Uterus (tissue), 2 donors: ENCODE measurements at regions not wholly inside any gene's neighbourhood (a gene's known extent, or its start where the extent isn't known, plus 50 kb on each side); places are given as distances from the start of the nearest gene placed in this dataset.

Source experiments
- POLR2A ChIP-seq, 2 donors: fragments of 450-650 bp; IDR thresholded peaks; one replicate each; pipeline ENCODE4 v1.6.1; 2016; ENCODE audit warnings: antibody characterized with exemption in 2 of 2, mild to moderate bottlenecking in 1 of 2, moderate library complexity in 1 of 2
- TF ChIP-seq, protein P1 (sequence below), 4 experiments: fragments of 200-600 bp in 2 of 4; fragments of 450-650 bp in 2 of 4; sonication (generic) in 2 of 4; IDR thresholded peaks; one replicate each; pipeline ENCODE4 v1.5.1; 2016 to 2019; ENCODE audit warnings: antibody characterized with exemption in 4 of 4, mild to moderate bottlenecking in 2 of 4, moderate library complexity in 1 of 4

DNA sequence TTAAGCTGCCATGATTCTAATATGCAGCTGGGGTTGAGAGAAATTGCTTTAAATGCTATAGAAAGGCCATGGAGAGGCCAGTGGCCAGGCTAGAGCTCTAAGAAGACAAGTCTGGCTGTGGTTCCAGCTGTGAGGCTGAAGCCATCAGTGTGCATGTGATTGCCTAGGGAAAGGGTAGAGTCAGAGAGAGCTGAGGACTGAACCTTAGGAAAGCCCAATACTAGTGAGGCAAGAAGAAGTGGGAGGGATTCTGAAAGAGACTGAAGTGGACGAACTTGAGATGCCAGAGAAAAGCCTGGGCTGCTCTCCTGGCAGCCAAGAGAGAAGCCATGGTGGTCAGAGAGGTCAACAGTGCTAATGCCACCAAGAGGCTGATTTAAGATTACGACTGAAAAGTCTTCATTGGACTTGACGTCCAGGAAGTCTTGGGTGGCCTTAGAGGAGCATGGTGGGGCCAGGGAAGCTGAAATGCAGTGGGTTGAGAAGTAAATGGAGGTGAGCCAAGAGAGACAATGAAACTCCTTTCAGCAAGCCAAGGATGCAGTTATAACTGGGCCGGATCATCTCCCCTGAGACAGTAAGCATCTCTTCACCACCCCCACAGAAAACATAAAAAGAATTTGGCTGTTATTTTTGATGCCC, 133.2 kb downstream of the TMEM174 start:
- TF ChIP-seq POLR2A (IDR thresholded peaks at IDR 0.05) = no peak
- TF ChIP-seq, protein P1, sequence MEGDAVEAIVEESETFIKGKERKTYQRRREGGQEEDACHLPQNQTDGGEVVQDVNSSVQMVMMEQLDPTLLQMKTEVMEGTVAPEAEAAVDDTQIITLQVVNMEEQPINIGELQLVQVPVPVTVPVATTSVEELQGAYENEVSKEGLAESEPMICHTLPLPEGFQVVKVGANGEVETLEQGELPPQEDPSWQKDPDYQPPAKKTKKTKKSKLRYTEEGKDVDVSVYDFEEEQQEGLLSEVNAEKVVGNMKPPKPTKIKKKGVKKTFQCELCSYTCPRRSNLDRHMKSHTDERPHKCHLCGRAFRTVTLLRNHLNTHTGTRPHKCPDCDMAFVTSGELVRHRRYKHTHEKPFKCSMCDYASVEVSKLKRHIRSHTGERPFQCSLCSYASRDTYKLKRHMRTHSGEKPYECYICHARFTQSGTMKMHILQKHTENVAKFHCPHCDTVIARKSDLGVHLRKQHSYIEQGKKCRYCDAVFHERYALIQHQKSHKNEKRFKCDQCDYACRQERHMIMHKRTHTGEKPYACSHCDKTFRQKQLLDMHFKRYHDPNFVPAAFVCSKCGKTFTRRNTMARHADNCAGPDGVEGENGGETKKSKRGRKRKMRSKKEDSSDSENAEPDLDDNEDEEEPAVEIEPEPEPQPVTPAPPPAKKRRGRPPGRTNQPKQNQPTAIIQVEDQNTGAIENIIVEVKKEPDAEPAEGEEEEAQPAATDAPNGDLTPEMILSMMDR (IDR thresholded peaks at IDR 0.05) = no peak
